ENCODE measurements at regions not wholly inside any gene's neighbourhood (a gene's known extent, or its start where the extent isn't known, plus 50 kb on each side); places are given as distances from the start of the nearest gene placed in this dataset.

DNA sequence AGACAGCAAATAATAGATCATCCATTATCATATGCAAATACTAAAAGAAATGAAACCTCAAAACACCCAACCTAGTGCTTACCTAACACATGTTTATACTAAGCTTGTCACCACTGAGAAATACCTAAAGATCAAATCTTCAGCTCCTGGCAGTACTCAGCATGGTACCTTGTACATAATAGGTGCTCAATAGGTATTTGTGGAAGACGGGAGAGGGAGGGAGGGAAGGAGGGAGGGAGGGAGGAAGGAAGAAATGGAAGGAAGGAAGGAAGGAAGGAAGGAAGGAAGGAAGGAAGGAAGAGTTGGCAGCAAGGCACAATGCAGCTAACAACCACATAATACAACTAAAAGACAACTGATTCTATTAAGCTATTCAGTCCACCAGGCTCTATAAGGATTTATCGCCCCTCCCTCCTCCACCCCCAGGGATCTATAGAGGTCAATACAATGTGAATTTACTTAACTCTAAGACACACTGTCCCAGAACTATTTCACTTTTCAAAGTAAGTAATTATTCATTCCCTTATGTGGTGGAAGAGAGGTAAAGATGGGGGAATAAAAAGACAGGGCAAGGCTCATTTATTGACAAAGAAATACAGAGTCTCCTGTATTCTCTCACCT is 328.9 kb downstream of the PAPSS1 start:
- Histone ChIP-seq H3K9ac (ENCODE audit: low read length) (no peak overlapping the region), H3K4me3 (ENCODE audit: low read length) (no peak overlapping the region), H3K4me1 (ENCODE audit: control insufficient read depth, insufficient read depth, low read length) (peaks cover 28% of the 10 kb centered on the region), H3K9me3 (ENCODE audit: control insufficient read depth, low read length) (no peaks in the 10 kb centered on the region), H3K27me3 (replicated peaks; ENCODE audit: control insufficient read depth, insufficient read depth, low read length) (no peaks in the 10 kb centered on the region), H3K36me3 (ENCODE audit: control insufficient read depth, insufficient read depth, low read length, severe bottlenecking) (no peaks in the 10 kb centered on the region)
- DNase-seq (ENCODE audit: low read depth), result no peak

DNA sequence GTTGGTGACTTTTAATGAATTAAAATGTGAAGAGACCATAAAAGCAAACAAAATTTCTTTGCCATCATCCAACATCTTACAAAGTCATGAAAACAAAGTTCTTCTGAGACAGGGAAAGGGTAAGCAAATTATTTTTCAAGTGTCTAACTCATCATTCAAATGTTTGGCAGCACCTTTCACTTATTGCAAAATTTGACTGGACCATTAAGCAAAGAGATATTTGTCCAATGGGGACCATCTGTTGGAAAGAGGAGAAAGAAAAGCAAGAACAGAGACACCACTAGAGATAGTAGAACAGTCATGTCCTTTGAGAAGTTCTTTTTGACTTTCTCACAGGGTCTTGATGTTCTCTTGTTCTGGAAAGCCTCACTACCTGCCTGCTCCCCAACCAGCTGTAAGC is 330.1 kb downstream of the PAPSS1 start:
- no peak for DNase-seq (ENCODE audit: low read depth)
- Histone ChIP-seq H3K4me1 (ENCODE audit: control insufficient read depth, insufficient read depth, low read length) (peaks cover 28% of the 10 kb centered on the region), H3K9me3 (ENCODE audit: control insufficient read depth, low read length) (no peaks in the 10 kb centered on the region), H3K27me3 (replicated peaks; ENCODE audit: control insufficient read depth, insufficient read depth, low read length) (no peaks in the 10 kb centered on the region), H3K36me3 (ENCODE audit: control insufficient read depth, insufficient read depth, low read length, severe bottlenecking) (no peaks in the 10 kb centered on the region), H3K4me3 (ENCODE audit: low read length) (no peak overlapping the region), H3K9ac (ENCODE audit: low read length) (no peak overlapping the region)

DNA sequence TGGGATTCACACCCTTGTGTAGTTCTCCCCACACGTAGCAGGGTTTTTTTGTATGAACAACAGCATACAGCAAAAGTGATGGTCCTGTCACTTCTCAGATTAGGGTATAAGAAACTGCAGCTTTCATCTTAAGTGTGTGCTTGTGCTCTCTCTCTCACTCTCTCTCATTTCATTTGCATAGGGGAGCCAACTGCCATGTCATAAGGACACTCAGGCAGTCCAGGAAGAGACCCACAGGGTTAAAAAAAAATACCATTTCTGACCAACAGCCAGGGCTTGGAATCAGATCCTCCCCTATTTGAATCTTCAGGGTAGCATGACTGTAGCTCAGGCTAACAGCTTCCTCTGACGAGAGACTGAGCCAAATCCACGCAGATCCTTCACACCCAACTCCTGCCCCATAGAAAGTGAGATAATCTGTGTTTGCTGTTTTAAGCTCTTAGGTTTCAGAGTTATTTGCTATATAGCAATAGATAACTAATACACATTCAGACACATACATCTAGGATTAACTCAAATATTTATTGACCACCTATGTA is 331.2 kb downstream of the PAPSS1 start:
- no peaks in the 10 kb centered on the region for H3K9me3 ChIP-seq (ENCODE audit: control insufficient read depth, low read length)
- DNase-seq (ENCODE audit: low read depth), result no peak
- no peak overlapping the region for H3K9ac ChIP-seq (ENCODE audit: low read length)
- H3K36me3 ChIP-seq (ENCODE audit: control insufficient read depth, insufficient read depth, low read length, severe bottlenecking), result no peaks in the 10 kb centered on the region
- H3K27me3 ChIP-seq (replicated peaks; ENCODE audit: control insufficient read depth, insufficient read depth, low read length), result no peaks in the 10 kb centered on the region
- H3K4me1 ChIP-seq (ENCODE audit: control insufficient read depth, insufficient read depth, low read length), result peaks cover 28% of the 10 kb centered on the region
- H3K4me3 ChIP-seq (ENCODE audit: low read length), result no peak overlapping the region

DNA sequence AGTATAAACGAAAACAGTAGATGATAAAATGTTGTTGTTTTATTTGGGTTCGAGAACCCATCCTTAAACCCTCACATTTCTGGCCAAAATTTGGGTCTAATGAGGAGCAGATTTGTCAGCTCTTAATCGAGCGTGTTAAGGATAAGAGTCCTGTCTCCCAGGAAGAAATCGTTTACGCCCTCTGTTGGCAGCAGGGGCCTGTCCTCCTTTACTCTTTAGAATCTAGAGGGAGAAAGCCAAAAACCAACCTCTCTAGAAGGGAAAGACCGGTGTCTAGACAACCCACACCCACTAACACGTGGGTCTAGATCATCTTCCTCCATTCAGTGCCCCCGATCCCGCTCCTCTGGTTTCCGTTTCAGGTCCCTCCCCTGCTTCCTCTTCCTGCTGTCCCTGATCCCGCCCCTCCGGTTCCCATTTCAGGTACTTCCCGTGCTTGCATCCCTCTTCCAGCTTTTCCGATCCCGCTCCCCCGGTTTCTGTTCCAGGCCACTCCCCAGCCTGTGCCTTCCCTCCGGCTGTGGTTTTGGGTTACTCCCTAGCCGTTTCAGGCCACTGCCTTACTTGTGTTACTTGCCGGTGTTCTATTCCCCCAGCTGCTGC is 339.1 kb downstream of the PAPSS1 start:
- H3K4me3 ChIP-seq (ENCODE audit: low read length), result no peak overlapping the region
- no peak for DNase-seq (ENCODE audit: low read depth)
- no peaks in the 10 kb centered on the region for H3K27me3 ChIP-seq (replicated peaks; ENCODE audit: control insufficient read depth, insufficient read depth, low read length)
- no peaks in the 10 kb centered on the region for H3K36me3 ChIP-seq (ENCODE audit: control insufficient read depth, insufficient read depth, low read length, severe bottlenecking)
- H3K4me1 ChIP-seq (ENCODE audit: control insufficient read depth, insufficient read depth, low read length), result peaks cover 11% of the 10 kb centered on the region
- H3K9ac ChIP-seq (ENCODE audit: low read length), result no peak overlapping the region
- H3K9me3 ChIP-seq (ENCODE audit: control insufficient read depth, low read length), result no peaks in the 10 kb centered on the region

DNA sequence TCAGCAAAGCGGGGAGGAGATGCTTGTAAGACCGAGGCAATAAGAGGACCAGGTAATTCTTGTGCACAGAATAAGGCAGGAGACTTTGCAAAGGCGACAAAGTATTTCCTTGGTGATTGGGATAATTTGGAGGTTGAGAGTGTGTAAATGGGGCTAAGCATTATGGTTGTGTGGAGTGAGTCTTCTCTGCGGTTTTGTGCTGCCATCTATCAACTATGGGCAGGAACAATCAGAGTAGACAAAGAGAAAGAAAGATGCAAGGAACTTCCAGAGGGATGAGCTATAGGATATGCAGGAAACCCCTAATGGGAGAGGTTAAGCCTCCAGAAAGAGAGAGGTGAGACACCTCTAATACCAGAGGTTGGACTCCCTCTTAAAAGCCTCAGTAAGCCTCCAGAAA is 339.8 kb downstream of the PAPSS1 start:
- Histone ChIP-seq H3K9ac (ENCODE audit: low read length) (no peak overlapping the region), H3K4me3 (ENCODE audit: low read length) (no peak overlapping the region), H3K27me3 (replicated peaks; ENCODE audit: control insufficient read depth, insufficient read depth, low read length) (no peaks in the 10 kb centered on the region), H3K36me3 (ENCODE audit: control insufficient read depth, insufficient read depth, low read length, severe bottlenecking) (no peaks in the 10 kb centered on the region), H3K4me1 (ENCODE audit: control insufficient read depth, insufficient read depth, low read length) (peaks cover 18% of the 10 kb centered on the region), H3K9me3 (ENCODE audit: control insufficient read depth, low read length) (no peaks in the 10 kb centered on the region)
- no peak for DNase-seq (ENCODE audit: low read depth)

DNA sequence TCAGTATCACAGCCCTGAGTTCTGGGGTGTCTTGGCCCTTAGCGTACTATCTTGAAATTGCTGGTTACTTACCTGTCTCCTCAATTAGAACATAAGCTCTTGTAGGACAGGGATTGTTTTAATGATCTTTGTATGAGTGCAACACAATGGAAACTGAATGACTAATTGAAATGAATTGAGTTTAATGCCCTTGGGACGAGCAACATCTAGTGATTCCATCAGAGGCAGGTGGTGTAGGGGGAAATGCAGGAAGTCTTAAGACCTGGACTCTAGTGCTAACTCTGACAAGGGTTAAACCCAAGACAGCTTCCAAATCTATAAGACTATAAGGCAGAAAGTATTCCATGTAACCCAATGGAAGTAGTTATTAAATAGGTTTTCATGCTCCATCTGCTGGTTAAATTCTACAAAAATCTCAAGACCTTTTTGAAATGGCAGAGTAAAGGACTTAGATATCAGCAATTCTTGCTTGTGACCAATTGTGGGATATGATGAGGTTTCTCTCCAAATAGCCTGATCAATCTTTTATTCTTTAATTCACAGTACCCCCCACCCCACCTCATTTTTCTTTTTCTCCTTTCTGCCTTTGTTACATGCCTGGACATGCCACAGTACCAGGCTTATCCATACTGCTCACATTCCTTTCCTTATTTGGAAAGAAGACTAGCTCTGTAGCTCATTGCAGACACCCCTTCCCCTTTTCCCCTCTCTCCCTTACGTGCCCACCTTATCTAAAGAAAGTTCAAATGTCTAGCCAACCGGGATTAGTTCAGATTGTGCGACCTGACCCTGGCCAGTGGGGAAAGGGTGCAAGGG is 340.8 kb downstream of the PAPSS1 start:
- DNase-seq (ENCODE audit: low read depth), result peak; percentile 66

DNA sequence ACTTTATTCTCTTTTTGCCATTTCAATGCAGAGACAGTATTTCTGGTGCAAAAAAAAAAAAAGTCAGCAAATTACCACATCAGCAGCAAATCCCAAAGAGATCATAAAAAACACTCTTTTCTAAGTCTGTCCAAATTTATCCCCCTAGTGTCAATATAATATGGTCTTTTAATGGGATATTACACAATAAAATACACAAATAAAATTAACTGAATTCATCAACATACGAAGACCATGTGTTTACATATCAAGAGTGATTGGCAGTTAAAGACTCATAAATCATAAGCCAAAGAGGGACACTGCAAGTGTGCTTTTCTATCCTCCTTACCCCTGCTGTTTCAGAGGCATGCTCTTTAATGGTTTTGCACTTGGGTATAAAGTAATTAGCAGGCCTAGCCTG is 340.2 kb upstream of the DKK2 start:
- H3K4me1 ChIP-seq (ENCODE audit: control insufficient read depth, insufficient read depth, low read length), result peaks cover 19% of the 10 kb centered on the region

More for the DNA sequence above, 340.8 kb downstream of the PAPSS1 start:
- no peaks in the 10 kb centered on the region for H3K9me3 ChIP-seq (ENCODE audit: control insufficient read depth, low read length)
- peaks cover 19% of the 10 kb centered on the region for H3K4me1 ChIP-seq (ENCODE audit: control insufficient read depth, insufficient read depth, low read length)
- no peaks in the 10 kb centered on the region for H3K27me3 ChIP-seq (replicated peaks; ENCODE audit: control insufficient read depth, insufficient read depth, low read length)
- H3K9ac ChIP-seq (ENCODE audit: low read length), result no peak overlapping the region
- no peak overlapping the region for H3K4me3 ChIP-seq (ENCODE audit: low read length)
- no peaks in the 10 kb centered on the region for H3K36me3 ChIP-seq (ENCODE audit: control insufficient read depth, insufficient read depth, low read length, severe bottlenecking)

DNA sequence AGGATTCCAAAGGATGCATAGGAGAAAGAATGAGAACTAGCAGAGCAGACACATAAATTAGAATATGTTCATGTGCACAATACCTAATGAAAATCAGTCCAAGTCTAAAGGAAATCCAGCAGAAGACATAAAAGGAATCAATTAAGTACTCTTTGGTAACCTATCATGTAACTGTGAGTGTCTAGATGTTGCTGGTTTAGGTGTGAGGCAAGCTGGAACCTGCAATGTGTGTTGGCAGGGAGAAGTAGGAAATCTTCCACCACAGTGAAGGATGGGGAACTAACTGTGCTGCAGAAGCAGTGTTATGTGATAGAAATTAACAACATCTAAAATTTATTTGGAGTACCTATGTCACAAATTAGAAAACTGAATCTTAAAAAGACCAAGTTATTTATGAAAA is 330.8 kb upstream of the DKK2 start:
- DNase-seq (ENCODE audit: low read depth), result no peak
- Histone ChIP-seq H3K9me3 (ENCODE audit: control insufficient read depth, low read length) (no peaks in the 10 kb centered on the region), H3K36me3 (ENCODE audit: control insufficient read depth, insufficient read depth, low read length, severe bottlenecking) (no peaks in the 10 kb centered on the region), H3K4me1 (ENCODE audit: control insufficient read depth, insufficient read depth, low read length) (no peaks in the 10 kb centered on the region), H3K4me3 (ENCODE audit: low read length) (no peak overlapping the region), H3K9ac (ENCODE audit: low read length) (no peak overlapping the region), H3K27me3 (replicated peaks; ENCODE audit: control insufficient read depth, insufficient read depth, low read length) (no peaks in the 10 kb centered on the region)

More for the DNA sequence above, 340.2 kb upstream of the DKK2 start:
- Histone ChIP-seq H3K36me3 (ENCODE audit: control insufficient read depth, insufficient read depth, low read length, severe bottlenecking) (no peaks in the 10 kb centered on the region), H3K4me3 (ENCODE audit: low read length) (no peak overlapping the region), H3K9ac (ENCODE audit: low read length) (no peak overlapping the region), H3K9me3 (ENCODE audit: control insufficient read depth, low read length) (peaks cover 6% of the 10 kb centered on the region), H3K27me3 (replicated peaks; ENCODE audit: control insufficient read depth, insufficient read depth, low read length) (no peaks in the 10 kb centered on the region)
- no peak for DNase-seq (ENCODE audit: low read depth)

DNA sequence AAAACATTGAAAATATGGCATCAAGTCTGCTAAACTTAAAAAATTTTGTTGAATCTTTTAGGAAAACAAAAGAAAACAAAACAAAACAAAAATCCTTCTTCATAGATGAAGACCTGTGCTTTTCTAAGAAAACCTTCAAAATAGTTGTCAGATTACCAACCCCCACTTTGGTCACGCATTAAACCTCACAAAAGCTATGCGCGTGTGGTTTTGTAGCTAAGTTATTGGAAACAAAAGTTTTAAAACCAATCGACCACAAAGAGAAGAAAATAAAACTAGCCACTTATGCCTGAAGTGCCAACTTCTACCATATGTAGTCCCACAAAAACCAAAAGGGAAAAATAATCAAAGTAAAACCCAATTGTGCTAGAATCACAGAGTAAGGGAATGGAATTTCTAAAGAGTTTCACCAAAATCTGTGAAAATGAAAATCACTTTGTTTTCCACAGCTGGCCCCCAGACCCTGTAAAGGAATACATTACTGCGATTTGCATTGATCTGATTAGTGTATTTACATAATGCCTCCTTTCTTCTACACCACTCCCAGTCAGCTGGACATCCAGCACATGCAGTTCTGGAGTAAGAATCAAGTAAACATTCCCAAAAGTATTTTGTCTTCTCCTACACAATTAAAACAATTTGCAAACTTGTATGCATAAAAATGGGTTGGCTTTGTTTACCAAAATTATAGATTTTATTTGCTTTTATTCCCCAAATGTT is 330.1 kb upstream of the DKK2 start:
- no peaks in the 10 kb centered on the region for H3K9me3 ChIP-seq (ENCODE audit: control insufficient read depth, low read length)
- no peaks in the 10 kb centered on the region for H3K27me3 ChIP-seq (replicated peaks; ENCODE audit: control insufficient read depth, insufficient read depth, low read length)
- no peaks in the 10 kb centered on the region for H3K36me3 ChIP-seq (ENCODE audit: control insufficient read depth, insufficient read depth, low read length, severe bottlenecking)
- no peak for DNase-seq (ENCODE audit: low read depth)
- no peak overlapping the region for H3K9ac ChIP-seq (ENCODE audit: low read length)
- no peaks in the 10 kb centered on the region for H3K4me1 ChIP-seq (ENCODE audit: control insufficient read depth, insufficient read depth, low read length)
- no peak overlapping the region for H3K4me3 ChIP-seq (ENCODE audit: low read length)

DNA sequence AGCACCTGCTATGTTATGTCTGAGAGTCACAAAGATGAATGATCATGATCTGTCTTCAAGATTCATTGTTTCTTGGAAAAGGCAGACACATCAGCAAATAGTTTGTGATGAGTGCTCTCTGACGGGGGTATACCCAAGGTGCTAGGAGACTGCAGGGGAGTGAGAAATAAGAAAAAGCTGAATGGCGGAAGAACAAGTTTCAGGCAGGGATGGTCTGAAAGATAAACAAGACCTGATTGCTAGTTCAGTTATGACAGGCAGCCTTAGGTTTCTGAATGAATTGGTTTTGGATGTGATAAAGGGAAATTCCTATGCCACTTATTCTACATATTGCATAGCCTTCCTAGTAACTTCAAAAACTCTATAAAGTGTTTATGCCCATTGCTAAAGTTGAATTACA is 327.0 kb upstream of the DKK2 start:
- Histone ChIP-seq H3K27me3 (replicated peaks; ENCODE audit: control insufficient read depth, insufficient read depth, low read length) (no peaks in the 10 kb centered on the region), H3K9me3 (ENCODE audit: control insufficient read depth, low read length) (no peaks in the 10 kb centered on the region), H3K4me1 (ENCODE audit: control insufficient read depth, insufficient read depth, low read length) (no peaks in the 10 kb centered on the region), H3K4me3 (ENCODE audit: low read length) (no peak overlapping the region), H3K36me3 (ENCODE audit: control insufficient read depth, insufficient read depth, low read length, severe bottlenecking) (no peaks in the 10 kb centered on the region), H3K9ac (ENCODE audit: low read length) (no peak overlapping the region)
- DNase-seq (ENCODE audit: low read depth), result no peak

DNA sequence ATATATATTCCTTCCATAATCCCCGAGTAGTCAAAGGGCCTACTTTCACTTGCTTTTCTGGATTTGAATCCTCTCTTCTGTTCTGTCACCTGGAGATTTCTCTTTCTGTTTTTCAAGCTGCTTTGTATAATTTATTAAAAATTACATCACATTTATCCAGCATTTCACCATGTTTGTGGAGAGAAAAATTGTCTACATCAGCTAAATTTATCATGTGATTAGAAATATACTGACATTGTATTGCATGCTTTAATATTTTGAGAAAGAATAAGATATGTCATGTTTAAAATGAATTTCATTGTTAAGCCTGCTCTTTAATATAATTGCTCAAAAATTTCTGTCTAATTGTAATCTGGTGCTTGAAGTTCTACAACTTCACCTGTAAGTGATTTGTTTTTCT is 323.1 kb upstream of the DKK2 start:
- H3K9ac ChIP-seq (ENCODE audit: low read length), result no peak overlapping the region
- no peaks in the 10 kb centered on the region for H3K4me1 ChIP-seq (ENCODE audit: control insufficient read depth, insufficient read depth, low read length)
- no peak for DNase-seq (ENCODE audit: low read depth)
- H3K27me3 ChIP-seq (replicated peaks; ENCODE audit: control insufficient read depth, insufficient read depth, low read length), result no peaks in the 10 kb centered on the region
- no peak overlapping the region for H3K4me3 ChIP-seq (ENCODE audit: low read length)
- H3K36me3 ChIP-seq (ENCODE audit: control insufficient read depth, insufficient read depth, low read length, severe bottlenecking), result no peaks in the 10 kb centered on the region
- H3K9me3 ChIP-seq (ENCODE audit: control insufficient read depth, low read length), result no peaks in the 10 kb centered on the region
